Activated B cell treated with CpG ODN at 0.5 μM for 24 hours (primary cell): ENCODE measurements at regions not wholly inside any gene's neighbourhood (a gene's known extent, or its start where the extent isn't known, plus 50 kb on each side); places are given as distances from the start of the nearest gene placed in this dataset.

Experiments used
- ATAC-seq: fragments of 200-7000 bp; cut with Tn5 transposase; one replicate; pipeline ENCODE4 v1.10.0; 2021; ENCODE audit warnings: low read depth, mild to moderate bottlenecking, moderate library complexity
- CTCF ChIA-PET: fragments of 350-600 bp; sonication (Branson Sonifier 250); formaldehyde crosslinking; loops from one replicate; lab custom pipeline; 2021; ENCODE audit warnings: antibody characterized with exemption; lab: Charles Lee
- POLR2A ChIA-PET: fragments of 350-600 bp; sonication (Branson Sonifier 250); formaldehyde crosslinking; loops from one replicate; lab custom pipeline; 2021; ENCODE audit warnings: antibody characterized with exemption; lab: Charles Lee
- DNase-seq: peaks from one replicate; pipeline ENCODE4 v3.0.0; 2022
- H3K27ac Mint-ChIP-seq: one replicate; pipeline ENCODE4 v1.8.0; 2020; ENCODE audit warnings: mixed read lengths
- H3K27me3 Mint-ChIP-seq: one replicate; pipeline ENCODE4 v1.8.0; 2021; ENCODE audit warnings: mixed read lengths
- H3K36me3 Mint-ChIP-seq: one replicate; pipeline ENCODE4 v1.8.0; 2021; ENCODE audit warnings: low read depth, mixed read lengths
- H3K4me1 Mint-ChIP-seq: one replicate; pipeline ENCODE4 v1.8.0; 2021; ENCODE audit warnings: mixed read lengths
- H3K4me3 Mint-ChIP-seq: one replicate; pipeline ENCODE4 v1.8.0; 2020; ENCODE audit warnings: mild to moderate bottlenecking, mixed read lengths
- H3K9me3 Mint-ChIP-seq: one replicate; pipeline ENCODE4 v1.8.0; 2020; ENCODE audit warnings: mixed read lengths
- intact Hi-C: fragments of 100-400 bp; cut with micrococcal nuclease; formaldehyde crosslinking; loops from one replicate; pipeline ENCODE4 v1.15.1; 2024
- TF ChIP-seq, protein P1 (sequence below): fragments of 200-600 bp; IDR thresholded peaks from one replicate; pipeline ENCODE4 v1.8.0; 2022; ENCODE audit warnings: antibody characterized with exemption, mild to moderate bottlenecking

DNA sequence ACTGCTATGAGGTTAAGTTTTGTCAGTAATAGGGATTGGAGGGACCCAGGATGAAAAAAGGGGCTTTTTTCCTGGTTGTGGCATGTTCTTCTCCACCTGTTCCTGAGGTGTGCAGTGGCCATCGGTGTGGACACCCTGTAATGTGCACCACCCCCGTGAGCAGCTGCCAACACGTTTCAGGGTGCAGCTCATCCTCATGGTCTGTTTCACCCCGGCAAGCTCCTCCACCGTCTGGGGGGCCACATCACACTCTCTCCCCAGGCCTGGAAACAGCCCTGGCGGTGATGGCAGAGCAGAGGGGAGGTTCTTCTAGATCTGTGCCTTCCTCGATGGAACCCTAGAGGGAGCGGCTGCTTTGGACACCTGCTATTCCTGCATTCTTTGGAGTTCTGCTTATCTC lies 435.4 kb downstream of the MATN1 start:
- no peak for DNase-seq
- ATAC-seq: no peak
- TF ChIP-seq, protein P1, sequence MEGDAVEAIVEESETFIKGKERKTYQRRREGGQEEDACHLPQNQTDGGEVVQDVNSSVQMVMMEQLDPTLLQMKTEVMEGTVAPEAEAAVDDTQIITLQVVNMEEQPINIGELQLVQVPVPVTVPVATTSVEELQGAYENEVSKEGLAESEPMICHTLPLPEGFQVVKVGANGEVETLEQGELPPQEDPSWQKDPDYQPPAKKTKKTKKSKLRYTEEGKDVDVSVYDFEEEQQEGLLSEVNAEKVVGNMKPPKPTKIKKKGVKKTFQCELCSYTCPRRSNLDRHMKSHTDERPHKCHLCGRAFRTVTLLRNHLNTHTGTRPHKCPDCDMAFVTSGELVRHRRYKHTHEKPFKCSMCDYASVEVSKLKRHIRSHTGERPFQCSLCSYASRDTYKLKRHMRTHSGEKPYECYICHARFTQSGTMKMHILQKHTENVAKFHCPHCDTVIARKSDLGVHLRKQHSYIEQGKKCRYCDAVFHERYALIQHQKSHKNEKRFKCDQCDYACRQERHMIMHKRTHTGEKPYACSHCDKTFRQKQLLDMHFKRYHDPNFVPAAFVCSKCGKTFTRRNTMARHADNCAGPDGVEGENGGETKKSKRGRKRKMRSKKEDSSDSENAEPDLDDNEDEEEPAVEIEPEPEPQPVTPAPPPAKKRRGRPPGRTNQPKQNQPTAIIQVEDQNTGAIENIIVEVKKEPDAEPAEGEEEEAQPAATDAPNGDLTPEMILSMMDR: no peak
- H3K36me3 Mint-ChIP-seq: no peaks in the 10 kb centered on the region
- no peaks in the 10 kb centered on the region for H3K9me3 Mint-ChIP-seq
- POLR2A ChIA-PET: no interaction called here
- H3K27me3 Mint-ChIP-seq: peaks cover 13% of the 10 kb centered on the region
- no peak overlapping the region for H3K27ac Mint-ChIP-seq
- no peak overlapping the region for H3K4me3 Mint-ChIP-seq
- H3K4me1 Mint-ChIP-seq: no peaks in the 10 kb centered on the region
- CTCF ChIA-PET: no interaction called here
- intact Hi-C loops: no loop called here

DNA sequence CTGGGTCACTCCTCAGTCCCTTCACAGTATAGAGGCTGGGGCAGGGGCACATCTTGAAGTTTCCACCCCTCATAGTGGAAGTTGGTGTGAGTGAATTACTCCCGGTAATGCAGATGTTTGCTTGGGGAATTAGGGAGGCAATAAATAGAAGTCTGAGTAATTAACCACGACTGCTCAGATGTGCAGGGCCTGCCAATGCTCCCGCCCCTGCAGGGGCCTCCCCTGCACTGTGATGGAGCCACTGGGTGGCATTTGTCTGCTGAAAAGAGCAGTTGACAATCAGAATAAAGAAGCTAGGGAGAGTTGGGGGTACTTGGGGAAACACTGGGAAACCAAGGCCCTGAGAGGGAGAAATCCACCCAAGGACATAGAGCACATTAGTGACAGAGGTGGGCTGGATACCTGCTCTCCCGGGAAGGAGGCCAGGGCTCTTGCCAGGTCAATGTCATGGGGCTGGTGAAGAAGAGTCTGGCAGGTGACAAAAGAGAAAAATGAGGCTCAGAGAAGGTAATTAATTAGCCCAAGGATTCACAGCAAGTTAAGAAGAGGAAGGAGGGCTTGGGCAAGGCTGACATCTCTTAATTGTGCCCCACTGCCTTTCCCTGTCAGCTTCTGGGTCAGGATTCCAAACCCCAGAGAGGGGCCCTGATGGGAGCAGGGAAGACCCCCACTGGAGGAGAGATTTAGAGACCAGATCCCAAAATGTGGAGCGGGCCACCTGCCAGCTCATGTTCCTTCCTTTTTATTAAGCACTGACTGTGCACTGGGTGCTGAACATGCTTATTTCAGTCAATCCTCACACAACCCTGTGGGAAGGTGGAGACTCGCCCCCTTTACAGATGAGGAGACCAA lies 436.2 kb downstream of the MATN1 start:
- H3K36me3 Mint-ChIP-seq: no peaks in the 10 kb centered on the region
- ATAC-seq (no peak), DNase-seq (no peak)
- ChIA-PET POLR2A (no interaction called here), CTCF (no interaction called here)
- peaks cover 13% of the 10 kb centered on the region for H3K27me3 Mint-ChIP-seq
- no peak overlapping the region for H3K27ac Mint-ChIP-seq
- H3K4me3 Mint-ChIP-seq: no peak overlapping the region
- H3K9me3 Mint-ChIP-seq: no peaks in the 10 kb centered on the region
- no peaks in the 10 kb centered on the region for H3K4me1 Mint-ChIP-seq
- intact Hi-C loops: no loop called here
- TF ChIP-seq, protein P1: no peak

DNA sequence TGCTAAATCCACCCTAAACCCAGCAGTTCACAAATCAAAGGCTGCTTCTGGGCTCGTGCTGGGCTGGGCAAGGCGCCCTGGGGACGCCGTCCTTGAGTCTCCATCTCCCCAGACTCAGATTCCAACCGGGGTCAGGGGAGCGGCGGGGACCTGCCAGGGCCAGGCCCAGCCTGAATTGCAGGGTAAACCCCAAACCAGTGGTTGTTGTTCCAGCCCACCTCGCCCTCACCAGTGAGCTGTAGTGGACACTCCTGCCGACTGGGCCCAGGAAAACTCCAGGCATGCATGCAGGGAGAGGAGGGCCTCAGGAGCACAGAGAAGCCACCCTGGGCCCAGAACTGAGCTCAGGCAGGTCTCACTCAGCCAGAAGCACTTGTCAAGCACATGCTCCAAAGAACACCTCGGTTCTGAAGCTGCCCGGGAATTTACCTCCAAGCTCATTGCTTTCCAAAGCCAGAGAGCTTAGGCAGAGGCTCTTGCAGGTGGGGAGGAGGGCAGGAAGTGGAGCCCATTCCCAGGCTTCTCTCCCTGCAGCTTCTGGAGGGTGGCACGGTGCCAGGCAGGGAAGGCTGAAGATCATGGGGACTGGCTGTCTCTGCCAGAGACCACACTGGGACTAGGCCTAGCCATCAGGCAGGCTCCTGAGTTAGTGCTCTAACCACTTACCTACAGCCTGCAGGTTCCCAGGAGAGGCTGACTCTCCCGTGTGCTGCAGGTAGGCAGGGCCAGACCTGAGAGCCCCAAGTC lies 437.0 kb downstream of the MATN1 start:
- Mint-ChIP-seq H3K27ac (no peak overlapping the region), H3K4me3 (no peak overlapping the region), H3K4me1 (no peaks in the 10 kb centered on the region), H3K27me3 (peaks cover 13% of the 10 kb centered on the region), H3K9me3 (no peaks in the 10 kb centered on the region), H3K36me3 (no peaks in the 10 kb centered on the region)
- POLR2A ChIA-PET: no interaction called here
- no peak for DNase-seq
- no peak for ATAC-seq
- CTCF ChIA-PET: no interaction called here
- TF ChIP-seq, protein P1: no peak
- intact Hi-C loops: no loop called here

DNA sequence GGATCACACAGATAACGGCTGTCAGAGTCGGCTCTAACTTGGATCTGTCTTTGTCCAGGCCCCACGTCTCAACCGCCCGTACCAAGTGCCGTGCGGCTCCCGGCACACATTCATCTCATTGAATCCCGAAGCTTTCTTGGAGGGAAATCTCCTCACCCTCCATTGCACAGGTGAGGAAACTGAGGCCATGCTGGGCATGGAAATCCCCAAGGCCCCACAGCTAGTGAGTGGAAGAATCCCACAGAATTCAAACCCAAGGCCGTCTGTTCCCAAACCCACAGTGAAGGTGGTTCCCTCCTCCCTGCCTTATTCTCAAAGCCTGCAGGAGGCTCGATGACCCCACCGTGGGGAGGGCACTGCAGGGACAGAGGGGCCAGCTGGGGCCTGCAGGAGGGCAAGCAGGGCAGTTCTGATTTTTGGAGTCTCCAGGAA lies 437.9 kb downstream of the MATN1 start:
- ChIA-PET CTCF (no interaction called here), POLR2A (no interaction called here)
- ATAC-seq (no peak), DNase-seq (no peak)
- H3K27me3 Mint-ChIP-seq: peaks cover 13% of the 10 kb centered on the region
- H3K9me3 Mint-ChIP-seq: no peaks in the 10 kb centered on the region
- H3K36me3 Mint-ChIP-seq: no peaks in the 10 kb centered on the region
- intact Hi-C loops: no loop called here
- no peaks in the 10 kb centered on the region for H3K4me1 Mint-ChIP-seq
- TF ChIP-seq, protein P1: no peak
- no peak overlapping the region for H3K4me3 Mint-ChIP-seq
- H3K27ac Mint-ChIP-seq: no peak overlapping the region

DNA sequence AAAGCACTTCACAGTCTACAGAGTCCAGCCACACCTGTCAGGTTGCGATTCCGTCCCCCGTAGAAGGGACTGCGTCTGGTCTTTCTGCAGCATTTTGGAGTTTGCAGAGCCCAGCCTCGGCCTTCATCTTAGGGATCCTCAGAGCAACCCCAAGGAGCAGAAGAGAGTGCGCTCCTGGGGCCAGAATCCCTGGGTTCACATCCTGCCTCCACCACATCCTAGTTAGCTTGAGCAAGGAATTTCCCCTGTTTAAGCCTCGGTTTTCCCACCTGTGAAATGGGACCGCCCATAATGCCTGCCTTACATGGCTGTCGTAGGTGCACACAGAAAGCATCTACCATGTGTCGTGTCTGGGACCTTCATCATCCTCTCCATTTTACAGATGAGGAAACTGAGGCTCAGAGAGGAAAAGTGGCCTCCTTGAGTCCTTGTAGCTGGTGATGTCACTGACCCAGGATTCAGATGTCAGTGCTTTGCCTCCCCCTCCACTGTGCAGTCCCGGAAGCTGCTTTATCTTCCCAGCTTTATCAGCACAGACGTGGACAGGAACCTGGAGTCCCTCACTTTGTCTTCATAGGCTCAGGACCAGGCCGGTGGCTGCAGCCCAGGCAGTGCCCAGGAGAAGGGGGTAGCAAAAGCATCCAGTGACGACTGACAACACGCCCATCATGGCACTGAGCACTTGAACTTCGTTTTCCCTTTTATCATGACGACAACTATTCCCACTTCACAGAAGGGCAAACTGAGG lies 438.5 kb downstream of the MATN1 start:
- ChIA-PET POLR2A (no interaction called here), CTCF (no interaction called here)
- H3K27ac Mint-ChIP-seq: no peak overlapping the region
- intact Hi-C loops: no loop called here
- no peaks in the 10 kb centered on the region for H3K4me1 Mint-ChIP-seq
- TF ChIP-seq, protein P1: no peak
- H3K4me3 Mint-ChIP-seq: no peak overlapping the region
- peaks cover 13% of the 10 kb centered on the region for H3K27me3 Mint-ChIP-seq
- no peaks in the 10 kb centered on the region for H3K36me3 Mint-ChIP-seq
- H3K9me3 Mint-ChIP-seq: no peaks in the 10 kb centered on the region
- DNase-seq (no peak), ATAC-seq (no peak)
